Stimulated activated CD4-positive, alpha-beta T cell treated with anti-CD3 and anti-CD28 coated beads, Interleukin-2, amount 100 ng/mL, for 4 hours (primary cell): ENCODE measurements at regions not wholly inside any gene's neighbourhood (a gene's known extent, or its start where the extent isn't known, plus 50 kb on each side); places are given as distances from the start of the nearest gene placed in this dataset.
"Not testable (repeated sequence)": the region's sequence is repeated elsewhere in the genome, so short reads cannot be mapped to it uniquely, and the experiment has no call there.

Experiments
- DNase-seq: peaks from one replicate; pipeline ENCODE4 v3.0.0-alpha.2; 2020; ENCODE audit warnings: low read depth

DNA sequence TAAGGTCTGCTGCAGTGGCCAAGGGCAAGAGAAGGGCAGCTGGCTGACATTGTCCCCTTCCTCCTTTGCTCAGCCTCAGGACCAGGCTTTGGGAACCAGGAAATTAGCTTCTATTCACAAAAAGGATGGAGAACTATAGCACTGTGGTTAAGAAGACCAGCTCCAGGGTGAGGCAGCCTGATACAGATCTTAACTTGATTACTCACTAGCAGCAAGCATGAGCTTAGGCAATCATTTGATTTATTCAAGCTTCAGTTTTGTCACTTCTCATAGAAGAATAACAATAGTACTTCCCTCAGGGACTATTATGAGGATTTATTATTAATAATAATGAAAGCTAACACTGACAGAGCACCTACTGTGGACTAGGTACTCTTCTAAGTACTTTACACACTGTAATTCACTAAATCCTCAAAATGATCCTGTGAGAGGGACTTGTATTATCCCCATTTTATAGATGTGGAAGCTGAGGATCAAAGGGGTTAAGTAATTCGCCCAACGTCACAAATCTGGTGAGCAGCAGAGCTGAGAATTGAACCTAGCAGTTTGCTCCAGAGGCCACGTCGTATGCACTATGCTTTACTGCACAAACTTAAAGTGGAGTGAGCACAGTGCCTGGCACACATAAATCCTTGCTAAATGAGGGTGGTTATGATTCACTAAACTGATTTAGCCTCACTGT lies 130.4 kb upstream of the PAK3 start:
- DNase-seq = no peak

DNA sequence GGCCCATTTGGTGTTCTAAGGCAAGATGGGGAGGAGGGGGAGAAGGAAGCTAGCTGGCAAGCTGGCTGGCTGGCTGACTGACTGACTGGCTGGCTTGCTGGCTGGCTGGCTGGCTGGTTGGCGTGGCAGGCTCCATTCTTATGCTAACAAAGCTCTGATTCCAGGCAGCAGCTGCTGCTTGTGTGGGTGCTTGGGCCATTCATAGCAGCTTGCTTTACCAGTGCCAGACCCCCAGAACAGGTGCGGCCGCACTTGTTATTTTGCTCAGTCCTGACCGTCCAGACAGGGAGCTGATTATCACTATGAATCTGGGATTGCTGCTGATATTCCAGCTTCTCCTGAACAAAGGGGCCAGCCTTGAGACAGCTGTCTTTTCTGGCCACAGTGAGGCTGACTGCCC lies 131.2 kb upstream of the PAK3 start:
- DNase-seq = no peak

DNA sequence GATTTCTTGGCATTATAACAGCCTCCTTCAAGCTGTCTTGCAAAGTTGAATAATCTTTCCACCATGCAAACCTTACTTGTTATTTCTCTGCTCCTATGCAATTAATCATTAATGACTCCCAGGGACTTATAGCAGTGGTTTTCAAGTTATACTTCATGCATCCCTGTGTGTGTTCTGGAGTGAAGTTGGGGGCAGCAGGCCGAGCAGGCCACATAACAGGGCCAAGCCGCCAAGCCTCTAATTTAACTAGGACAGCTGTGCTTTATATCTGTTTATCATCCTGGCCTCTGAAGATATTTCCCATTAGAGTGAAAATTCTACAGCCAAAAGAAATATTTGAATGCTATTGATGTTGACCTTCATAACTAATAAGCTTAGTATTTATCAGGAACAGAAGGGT lies 133.5 kb upstream of the PAK3 start:
- no peak for DNase-seq

DNA sequence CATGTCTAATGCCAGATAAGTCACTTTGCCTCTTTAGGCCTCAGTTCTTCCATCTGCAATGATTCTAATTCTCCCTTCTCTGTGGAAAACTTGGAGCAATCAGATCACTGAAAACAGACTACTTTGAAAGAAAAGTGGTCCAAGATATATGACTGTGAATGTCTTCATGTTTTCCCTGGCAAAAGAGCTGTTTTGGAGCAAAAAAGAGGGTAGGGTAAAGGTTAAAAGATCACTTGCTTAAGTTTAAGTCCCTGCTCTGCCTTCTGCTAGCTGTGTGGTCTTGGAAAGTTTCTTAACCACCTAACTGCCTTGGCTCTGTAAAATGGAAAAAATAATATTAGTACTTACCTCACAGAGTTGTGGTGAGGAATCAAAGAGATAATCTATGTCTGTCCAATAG lies 140.3 kb upstream of the PAK3 start:
- no peak for DNase-seq

DNA sequence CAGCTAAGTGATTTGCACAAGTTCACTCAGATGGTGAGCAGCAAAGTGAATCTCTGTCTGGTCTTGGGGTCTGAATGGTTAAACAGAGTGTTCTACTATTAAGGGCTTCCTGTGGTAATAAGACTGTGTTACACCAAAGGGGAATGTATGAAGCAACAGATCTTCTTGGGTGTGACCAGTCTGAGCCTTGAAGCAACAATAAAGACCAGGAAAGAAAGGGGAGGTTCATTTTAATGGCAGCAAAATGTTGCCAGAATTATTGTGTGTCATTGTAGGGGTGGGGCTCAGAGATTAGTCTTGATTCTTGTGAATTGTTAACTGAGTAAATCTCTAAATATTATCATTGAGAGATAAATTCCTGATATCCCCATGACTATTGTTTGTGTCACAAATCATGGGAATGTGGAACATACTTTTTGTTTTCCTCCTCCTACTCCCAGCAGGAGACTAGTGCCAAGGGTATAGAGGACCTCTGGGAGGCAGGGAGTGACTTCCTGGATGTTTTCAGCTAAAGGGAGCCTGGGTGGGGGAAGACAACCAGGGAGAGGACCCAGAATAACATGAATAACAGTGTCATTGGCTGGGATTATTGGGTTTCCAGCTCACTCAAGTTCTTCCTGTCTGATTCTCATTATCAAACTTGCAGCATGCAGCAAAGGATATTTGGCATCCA lies 141.4 kb upstream of the PAK3 start:
- DNase-seq = no peak

DNA sequence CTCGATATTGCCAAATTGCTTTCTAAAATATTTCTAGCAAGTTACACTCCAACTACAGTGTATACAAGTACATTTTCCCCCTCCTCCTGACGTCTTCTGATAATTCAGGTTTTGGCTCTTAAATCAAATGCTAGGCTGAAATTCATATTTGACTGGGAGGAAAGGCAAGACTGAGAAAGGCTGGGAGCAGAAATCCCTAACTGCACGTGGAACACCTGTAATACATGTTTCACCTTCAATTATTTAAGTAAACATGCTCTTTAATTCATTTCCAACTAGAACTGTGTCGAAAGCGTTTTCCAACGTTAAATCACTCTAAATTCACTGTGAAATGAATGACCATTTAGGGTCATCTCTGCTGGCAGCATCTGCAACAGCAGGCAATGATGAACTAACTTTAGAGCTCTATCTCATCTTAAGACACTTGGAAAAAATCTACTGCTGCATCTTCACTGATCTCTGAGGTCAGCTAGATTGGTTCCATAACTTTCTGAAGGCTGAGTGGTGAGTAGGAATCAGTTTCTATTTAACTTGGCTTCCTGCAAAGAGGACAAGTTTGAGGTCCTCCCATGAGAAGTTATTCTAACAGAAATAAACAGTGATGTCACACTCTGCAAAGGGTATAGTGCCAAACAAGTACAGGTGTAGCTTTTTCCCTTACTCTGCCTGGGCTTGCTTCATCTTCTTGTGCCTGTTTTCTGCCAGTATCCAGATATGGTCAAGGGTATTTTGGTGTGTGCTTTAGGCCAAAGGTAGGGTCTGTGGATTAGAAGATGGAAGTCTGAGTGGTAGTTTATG lies 144.3 kb upstream of the PAK3 start:
- DNase-seq = no peak

DNA sequence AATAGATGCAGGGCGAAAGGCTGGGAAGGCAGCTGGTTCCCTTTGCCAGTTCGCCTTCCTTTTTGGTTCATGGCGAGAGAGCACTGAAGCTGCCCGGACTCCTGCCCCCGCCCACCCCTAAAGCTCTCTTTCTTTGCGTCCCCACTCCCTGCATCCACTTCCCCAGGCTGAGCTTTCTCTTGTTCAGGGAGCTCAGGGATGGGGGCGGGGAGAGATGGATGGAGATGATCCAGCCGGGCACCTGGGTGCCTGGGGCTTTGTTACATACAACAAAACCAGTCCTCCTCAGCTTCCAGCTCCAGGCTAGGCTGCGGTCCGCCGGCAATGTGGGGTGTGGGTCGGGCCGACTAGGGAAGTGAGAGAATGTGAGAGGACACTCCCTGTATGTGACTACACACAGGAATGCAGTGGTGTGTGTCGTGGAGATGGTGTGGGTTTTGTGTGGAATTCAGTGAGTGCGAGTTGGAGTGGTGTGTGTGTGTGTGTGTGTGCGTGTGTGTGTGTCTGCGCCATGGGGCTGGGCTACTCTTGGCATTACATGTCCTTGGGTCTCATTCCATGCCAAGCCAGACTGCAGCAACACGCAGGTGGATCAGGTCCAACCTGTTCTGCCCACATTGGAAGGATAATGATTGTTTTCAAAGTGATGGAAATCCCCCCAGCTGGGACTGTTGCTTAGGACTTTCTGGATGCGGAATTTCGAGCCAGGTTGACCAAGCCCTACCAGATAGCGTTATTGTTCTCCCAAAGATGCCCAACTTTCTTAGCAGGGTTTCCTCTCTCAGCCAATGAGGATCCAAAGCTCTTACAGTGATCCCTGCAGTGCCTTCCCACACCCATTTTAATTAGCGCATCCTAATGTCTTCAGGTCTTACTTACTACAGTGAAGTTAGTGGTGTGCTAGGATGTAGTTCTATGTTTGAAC lies 149.4 kb upstream of the CHRDL1 start:
- DNase-seq = no peak

DNA sequence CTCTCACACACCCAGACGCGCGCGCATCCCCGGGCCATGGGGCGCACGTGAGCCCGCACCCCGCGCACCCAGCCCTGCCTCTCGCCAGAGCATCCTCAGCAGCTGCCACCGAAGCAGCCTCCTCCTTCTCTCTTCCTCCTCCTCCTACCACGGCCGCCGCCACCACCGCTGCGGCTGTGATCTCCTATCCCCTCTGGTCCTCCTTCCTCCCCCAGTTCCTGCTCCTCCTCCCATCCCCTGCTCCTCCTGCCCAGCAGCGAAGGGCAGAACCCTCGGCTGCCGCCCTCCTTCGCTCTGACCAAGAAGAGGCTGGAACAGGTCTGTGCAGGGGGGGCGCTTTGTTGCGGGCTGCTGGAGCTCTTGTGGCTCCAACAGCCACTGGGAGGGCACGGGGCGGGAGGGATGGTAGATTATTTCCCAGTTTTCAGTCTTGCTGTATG lies 148.7 kb upstream of the CHRDL1 start:
- DNase-seq = no peak

DNA sequence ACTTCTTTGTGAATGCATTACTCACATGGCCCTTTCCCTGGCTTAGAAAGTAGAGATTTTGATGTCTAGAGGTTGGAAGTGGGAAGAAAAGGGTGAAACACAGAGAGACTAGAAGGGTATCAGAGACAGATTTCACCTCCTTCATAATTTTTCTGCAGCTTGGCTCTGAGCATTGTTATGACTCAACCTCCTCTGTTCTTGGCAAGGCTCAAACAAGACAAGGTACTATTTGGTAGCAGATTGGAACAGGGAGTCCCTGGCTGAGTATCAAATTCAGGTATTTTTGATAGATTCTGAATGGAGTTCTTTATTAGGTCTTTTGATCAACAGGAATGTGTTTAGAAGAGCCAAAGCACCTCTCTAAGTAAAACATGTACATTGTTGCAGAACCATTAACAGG lies 146.3 kb upstream of the CHRDL1 start:
- no peak for DNase-seq

DNA sequence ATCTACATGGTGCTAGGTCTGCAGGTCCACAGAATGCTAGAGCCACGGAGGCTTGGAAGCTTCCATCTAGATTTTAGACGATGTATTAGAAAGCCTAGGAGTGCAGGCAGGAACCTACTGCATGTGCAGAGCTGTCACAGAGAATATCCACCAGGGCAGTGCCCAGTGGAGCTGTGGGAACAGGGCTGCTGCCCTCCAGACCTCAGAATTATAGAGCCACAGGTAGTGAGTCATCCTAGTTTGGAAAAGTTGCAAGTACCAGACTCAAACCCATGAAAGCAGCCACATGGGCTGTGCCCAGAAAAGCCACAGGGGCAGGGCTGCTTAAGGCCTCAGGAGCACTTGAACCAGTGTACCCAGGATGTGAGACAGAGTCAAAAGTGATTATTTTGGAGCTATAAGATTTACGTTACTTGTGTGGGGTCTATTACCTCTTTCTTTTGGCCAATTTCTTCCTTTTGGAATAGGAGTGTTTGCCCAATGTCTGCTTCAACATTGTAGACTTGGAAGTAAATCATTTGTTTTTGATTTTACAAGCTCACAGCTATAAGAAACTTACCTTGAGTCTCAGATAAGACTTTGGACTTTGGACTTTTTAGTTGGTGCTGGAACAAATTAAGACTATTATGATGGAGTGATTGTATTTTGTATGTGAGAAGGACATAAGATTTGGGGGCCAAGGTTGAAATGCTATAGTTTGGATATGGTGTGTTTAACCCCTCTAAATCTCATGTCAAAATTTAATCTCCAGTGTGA lies 143.5 kb upstream of the CHRDL1 start:
- DNase-seq = no peak

DNA sequence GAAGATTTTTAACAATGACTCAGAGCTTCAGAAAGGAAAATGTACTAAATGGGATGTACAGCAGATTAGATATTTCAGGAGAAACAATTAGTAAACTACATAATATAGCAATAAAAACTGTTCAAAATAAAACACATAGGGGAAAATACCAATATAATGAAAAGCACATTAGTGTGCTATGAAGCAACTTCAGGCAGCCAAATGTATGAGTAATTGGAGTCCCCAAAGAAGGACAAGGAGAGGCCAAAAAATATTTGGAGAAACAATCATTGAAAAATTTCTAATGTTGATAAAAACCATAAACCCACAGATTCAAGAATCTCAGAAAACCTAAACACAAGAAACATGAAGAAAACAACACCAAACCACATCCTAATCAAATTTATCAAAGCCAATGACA lies 129.3 kb upstream of the CHRDL1 start:
- DNase-seq = no peak

DNA sequence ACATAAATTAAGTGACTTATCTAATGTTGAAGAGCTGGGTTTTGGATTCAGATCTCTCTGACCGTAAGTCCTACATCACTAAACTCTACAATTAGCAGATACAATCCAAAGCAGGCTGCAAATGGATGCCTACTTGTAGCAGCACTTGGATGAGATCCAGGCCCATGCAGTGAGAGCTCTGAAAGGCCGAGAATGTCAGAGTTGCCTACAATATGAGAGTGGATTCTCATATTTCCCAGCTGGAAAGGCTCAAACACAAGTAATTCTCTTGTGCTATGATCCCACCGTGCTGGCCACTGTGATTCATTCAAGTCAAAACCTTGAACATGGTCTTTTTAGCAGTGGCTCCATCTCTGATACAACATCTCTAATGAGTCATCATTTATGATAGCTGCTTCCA lies 125.4 kb upstream of the CHRDL1 start:
- no peak for DNase-seq

DNA sequence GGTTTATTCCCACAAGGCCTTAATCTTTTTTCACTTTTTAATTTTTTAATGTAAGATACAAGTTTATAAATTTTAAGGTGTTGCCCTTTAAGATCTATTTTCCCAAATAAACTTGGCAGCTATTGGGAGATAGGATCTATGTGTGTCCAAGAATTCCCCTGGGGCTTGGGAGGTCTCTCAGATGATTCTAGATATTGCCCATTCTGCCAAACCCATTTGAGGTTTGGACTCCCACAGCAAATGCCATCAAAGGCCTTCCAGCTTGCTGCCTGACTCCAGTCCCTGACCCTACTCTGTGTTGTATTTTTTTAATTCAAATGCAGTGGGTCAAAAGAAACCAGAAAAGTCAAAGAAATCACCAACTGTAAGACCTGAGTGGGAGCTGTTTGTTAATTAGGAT lies 120.0 kb upstream of the CHRDL1 start:
- no peak for DNase-seq

DNA sequence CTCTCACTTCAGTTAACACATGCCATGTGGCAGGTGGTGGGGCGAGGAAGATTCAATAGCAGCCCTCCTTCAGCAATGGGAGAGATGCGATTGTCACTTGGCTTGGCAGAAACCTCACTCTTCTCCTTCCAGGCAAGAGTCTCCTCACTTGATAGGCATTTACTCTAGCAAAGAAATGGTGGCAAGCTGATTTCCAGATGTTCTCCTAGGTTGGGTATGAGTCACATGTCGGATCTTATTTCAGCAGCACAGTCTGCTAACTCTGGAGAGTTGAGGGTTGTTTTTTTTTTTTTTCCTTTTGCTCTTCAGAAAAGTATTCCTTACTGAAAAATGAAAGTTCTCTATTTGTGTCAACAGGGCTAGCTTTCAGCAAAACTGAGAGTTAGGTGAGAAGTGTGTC lies 119.5 kb upstream of the CHRDL1 start:
- no peak for DNase-seq

DNA sequence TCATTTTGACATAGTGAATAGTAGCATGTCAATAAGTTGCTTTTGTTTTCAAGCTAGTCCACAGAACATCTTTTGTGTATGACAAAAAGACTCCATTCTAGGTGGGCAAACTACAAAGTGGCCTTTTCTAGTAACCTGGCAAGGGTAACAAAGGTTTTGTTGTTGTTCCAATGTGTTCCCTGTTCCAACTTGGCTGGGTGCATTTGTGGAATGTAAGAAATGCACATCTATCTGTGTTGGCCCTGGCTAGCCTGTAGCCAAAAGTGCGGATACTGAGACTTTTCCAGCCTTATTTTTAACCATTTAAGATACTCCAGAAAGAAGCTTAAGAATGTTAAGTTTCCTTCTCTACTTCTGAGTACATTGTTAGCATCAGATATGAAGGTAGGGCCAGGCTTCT lies 118.7 kb upstream of the CHRDL1 start:
- DNase-seq = no peak

DNA sequence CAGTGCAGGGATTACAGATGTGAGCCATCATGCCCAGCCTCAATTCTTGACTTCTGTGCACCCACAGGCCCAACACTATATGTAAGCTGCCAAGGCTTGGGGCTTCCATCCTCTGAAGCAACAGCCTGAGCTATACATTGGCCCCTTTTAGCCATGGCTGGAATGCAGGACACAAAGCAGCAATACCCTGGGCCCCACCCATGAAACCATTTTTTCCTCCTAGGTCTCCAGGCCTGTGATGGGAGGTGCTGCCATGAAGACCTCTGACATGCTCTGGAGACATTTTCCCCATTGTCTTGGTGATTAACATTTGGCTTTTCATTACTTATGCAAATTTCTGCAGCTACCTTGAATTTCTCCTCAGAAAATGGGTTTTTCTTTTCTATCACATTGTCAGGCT lies 109.1 kb upstream of the CHRDL1 start:
- DNase-seq = not testable (repeated sequence)

DNA sequence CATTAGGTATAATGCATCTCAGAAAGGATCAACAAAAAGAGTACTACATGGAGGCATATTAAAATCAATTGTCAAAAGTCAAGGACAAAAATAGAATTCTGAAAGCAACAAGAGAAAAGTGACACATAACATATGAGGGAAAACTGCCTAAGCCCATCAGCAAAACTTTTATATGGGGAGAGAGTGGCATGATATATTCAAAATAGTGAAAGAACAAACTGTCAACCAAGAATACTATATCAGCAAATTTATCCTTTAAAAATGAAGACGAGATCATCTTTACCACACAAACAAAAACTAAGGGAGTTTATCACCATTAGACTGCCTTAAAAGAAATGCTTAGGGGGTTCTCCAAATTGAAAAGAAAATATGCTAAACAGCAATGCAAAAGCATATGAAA lies 86.4 kb upstream of the CHRDL1 start:
- DNase-seq = no peak

DNA sequence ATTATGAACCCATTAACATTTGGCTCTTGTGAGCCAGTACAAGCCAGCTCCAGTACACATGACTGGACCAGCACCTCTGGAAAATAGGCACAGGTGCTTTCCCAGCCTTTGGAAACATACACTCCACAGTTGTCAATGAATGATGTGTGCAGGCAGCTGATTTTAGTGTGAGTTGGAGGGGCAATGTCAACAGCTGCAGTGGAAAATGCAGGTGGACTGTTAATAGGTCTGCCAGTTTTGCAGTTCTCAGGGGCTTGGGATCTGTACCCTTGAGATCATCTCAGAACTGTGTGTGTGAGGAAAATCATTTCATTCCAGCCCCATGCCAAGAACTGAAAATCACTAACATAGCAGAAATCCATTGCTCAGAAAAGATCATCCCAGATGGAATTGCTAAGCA lies 81.7 kb upstream of the CHRDL1 start:
- DNase-seq = no peak

DNA sequence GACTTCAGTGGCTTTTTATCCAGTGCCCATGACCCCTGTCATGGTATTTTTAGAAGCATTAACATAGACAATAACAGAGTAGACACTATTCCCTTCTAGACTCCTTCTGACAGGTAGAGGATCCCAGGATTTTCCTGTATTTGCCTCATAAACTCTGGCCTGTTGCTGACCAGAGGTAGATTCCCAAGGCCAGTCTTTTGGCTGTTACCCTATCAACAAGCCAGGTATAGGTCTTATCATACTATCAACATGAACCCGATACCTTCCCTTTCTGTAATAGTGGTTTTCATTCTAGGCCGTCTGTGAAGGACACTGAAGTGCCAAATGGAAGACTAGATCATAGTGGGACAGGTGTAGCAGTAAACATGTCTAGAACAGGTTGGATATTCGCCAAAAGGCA lies 76.2 kb upstream of the CHRDL1 start:
- no peak for DNase-seq

DNA sequence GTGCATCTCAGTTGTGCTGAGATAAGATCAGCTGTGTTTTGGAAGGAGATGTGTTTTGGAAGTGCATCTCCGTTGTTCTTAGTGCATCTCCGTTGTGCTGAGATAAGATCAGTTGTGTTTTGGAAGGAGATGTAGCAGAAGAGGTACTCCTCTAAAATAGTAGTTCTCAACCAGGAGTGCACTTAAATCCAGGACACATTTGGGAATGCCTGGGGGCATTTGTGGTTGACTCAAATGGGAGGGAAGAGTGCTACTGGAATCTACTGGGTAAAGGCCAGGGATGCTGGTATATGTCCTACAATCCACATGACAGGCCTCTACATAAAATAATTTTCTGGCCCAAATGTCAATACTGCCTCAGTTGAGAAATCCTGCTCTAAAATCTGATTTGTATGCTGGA lies 70.8 kb upstream of the CHRDL1 start:
- no peak for DNase-seq

DNA sequence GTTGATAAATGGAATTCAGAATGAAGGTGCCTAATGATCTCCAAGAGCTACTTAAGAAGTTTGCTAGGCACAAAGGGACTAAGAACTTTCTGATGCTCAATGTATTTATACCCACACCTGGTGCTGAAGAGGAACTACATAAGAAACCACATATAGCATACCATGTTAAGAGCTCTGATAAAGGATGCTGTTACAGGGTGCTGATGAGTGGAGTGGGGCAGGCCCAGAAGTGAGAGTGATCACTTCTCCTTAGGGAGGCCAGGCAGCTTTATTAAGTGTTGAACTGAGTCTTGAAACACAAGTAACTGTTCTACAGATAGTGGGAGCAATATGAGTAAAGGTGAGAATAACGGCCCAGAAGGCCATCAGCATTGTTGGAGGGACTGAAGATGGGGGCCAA lies 68.3 kb upstream of the CHRDL1 start:
- no peak for DNase-seq

DNA sequence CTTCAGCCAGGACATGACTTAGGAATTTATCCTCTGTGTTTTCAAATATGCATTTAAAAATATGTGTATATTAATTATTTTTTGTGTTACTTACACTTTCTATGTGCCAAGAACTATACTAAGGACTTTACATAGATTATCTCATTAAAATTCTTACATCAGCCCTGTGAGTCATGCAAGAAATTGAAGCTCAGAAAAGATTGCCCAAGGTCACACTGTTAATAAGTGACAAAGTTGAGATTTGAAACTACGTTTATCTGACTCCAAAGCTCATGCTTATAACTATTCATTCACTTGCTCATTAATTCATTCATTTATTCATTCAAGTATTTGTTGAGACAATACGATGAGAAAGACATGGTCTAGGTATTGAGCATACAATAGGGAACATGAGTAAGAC lies 62.9 kb upstream of the CHRDL1 start:
- no peak for DNase-seq
